Tongue (tissue), 1 donor: ENCODE measurements at regions not wholly inside any gene's neighbourhood (a gene's known extent, or its start where the extent isn't known, plus 50 kb on each side); places are given as distances from the start of the nearest gene placed in this dataset.
"Not testable (repeated sequence)": the region's sequence is repeated elsewhere in the genome, so short reads cannot be mapped to it uniquely, and the experiment has no call there.

Experiments used
- DNase-seq: peaks from one replicate; pipeline ENCODE4 v3.0.0-alpha.2; 2015

DNA sequence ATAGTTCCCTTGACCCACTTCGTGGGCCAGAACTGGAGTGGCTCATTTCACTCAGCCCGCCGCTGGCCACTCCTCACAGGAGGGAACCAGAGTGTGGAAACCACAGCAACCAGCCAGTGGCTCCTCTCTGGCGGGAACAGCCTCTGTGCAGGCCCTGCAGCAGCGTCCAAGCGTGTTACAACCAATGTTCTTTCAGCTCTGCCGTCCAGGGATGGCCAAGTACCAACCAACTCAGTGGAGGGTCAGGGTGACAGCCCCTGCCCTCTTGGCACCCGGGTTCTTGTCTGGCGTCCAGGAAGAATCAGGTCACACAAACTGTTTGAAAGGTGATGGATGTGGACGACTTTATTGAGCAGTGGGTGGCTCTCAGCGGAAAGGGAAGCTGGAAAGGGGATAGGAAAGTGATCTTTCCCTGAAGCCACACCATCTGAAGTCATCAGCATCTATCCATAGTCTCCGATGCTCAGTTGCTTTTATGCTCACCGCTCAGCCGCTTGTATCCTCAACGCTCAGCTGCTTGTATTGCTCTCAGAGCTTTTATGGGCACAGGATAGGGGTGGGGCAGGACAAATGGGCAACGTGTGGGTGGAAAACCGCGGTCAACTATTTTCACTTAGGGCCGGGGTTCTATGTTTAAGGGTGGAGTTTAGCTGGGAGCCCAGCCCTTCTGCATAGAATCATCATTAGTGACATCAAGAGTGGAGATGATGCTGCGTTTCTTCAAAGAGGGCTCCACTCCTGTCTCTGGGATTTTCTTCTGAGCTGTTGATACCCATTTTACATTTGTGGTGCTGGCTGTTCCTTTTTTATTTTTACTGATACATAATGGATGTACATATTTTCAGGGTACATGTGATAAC, 250.2 kb downstream of the RRAGC start:
- DNase-seq: no peak

DNA sequence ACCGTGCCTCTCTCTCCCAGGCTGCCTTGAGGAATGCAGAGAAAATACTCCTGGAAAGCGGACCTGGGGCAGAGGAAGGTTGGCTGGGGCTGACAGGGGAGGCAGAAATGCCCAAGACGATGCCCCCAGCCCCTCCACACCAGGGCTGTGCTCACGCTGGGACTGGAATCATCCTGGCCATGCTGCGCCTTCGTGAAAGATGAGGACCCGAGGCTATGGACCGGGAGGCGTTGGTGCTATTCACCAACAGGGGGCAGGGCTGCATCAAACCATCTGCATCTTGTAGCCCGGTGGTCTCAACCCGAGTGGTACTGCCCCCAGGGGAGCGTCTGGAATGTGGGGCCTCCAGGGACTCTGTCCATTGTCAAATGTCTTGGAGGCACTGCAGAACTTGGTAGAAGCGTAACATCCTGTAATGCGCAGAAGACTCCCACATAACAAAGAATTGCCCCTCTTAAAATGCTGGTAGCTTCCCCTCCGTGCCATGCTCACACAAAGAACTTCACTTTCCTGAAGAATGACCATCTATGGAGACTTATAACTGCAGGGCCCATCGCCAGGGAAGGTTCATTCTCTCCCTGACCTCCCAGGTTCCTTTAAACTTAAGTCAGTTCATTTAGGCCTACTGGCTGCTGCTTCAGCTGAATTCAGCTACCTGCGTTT, 251.2 kb downstream of the RRAGC start:
- peak; percentile 63 for DNase-seq

DNA sequence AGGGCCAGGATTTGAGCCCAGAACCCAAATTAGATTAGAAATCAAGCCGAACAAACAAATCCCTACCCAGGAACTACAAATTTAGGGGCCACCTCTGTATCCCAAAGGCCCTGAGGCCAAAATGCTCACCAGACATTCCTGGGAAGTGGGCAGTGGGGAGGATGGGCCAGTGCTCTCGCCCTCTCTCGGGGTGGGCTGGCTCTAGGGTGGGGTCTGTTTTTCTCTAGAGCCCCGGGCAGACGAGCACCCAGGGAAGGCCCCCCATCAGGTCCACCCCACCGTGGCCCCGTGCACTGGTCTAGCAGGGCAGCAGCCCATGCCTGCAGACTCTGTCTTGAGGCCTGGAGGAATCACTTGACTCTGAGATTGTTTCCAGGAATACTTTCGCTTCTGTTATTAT, 252.0 kb downstream of the RRAGC start:
- DNase-seq: no peak

DNA sequence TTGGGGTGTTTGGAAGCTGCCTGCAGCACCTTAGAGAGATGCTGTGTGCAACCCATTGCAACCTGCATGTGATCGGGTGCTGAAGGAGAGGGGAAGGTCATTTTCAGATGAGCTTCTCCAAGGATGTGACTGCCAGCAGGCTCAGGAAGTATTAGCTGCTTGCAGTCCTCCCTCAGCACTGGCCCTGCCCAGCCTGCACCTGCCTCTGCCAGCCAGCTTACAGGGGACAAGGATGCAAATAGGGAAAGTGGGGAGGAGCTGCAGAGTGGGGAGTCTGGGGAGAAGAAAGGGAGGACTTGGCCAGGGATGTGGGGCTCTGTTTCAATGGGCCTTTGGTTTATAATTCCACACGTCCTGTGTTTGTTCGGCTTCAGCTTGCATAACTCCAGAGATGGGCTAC, 254.5 kb downstream of the RRAGC start:
- no peak for DNase-seq

DNA sequence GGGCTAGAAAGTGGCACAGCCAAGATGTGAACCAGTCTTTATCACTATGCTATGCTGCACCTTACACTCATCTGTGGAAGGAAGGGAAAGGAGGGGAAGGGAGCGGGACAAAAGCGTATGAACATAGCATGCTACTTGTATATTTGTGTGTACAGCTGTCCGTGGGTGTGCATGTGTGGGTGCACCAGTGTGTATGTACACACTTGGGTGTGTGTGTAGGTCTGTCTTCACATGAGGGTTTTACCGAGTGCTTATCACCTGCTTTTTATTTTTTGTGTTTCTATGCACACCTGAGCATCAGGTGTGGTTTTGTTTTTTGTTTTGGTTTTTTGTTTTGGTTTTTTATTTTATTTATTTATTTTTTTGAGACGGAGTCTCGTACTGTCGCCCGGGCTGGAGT, 255.7 kb downstream of the RRAGC start:
- DNase-seq: no peak

DNA sequence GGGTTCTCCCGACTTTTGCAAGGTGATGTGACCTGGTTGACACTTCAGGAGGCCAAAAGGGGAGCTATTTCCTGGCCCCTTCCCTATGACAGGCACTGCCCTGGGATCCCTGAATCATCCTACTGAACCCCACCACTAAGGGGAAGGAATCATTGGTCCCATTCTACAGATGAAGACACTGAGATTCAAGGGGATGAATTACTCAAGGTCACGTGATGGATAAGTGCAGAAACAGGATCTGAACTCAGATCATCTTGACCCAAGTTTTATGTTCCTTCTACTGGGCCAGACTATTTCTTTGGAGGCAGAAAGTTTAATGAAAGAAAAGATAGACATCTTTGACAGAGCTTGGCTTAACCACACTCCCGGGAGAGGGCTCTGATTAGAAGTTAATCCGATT, 258.7 kb downstream of the RRAGC start:
- no peak for DNase-seq

DNA sequence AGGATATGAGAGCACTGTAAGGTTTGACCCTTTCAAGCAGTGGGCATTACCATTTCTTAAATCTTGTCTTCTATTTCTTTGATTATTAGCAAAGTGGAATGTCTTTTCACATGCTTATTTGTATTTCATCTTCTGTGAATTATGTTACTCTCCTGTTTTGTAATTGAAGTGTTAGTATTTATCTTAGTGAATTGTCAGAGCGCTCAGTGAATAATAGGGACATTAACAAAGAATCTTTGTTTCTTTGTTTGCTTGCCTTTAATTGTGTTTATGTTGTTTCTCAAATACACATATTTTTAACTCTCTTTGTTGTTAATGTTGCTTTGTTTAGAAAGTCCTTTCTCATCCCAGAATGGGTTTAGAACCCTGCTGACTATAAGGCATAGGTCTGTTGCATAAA, 259.3 kb downstream of the RRAGC start:
- no peak for DNase-seq

DNA sequence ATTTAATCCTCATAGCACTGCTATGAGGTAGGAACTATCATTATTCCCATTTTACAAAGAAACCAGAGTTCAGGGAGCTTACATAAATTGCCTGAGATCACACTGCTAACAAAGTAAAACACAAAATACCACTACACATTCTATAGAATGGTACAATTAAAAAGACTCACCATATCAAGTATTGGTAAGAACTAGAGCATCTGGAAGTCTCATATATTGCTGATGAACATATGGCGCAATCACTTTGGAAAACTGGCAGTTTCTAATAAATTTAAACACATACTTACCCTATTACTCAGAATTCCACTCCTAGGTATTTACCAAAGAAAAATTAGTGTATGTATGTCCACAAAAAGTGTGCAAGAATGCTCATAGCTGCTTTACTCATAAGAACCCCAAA, 261.5 kb downstream of the RRAGC start:
- DNase-seq: no peak

DNA sequence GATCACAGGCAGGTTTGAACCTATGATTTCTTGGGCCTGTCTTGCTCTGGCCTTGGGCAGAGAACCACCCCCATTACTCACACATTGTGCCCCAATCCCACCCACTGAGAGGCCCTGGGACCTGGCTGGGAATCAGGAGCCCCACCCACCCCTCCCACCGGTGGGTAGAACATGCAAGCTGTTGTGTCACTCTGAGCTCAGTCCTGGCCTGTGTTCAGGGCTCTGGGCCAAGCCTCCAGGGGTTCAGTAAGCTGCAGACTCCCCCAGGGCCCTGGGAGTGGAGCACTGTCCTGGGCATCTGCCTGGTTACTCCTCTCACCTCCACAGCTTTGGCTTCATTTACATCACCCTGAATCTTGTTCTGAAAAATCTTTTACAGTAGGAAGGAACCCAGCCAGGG, 270.5 kb downstream of the RRAGC start:
- DNase-seq: peak; percentile 74

DNA sequence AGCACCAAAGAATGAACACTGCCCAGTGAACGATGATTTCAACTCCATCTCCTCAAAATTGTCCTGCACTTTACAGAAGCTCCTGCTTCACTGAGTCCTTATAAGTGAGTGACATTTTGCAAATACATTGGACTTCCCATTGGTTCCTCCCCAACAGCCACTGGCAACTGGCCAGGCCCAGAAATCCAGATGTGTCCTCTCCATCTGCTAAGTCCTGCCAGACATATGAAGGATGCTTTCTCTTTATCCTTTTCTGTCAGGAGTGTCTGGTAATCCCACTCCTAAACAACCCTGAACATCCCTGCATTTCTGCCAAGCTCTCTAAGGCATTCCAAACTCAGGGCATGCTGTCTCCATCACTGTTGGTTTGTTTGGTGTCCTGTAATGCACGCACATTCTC, 271.8 kb downstream of the RRAGC start:
- peak; percentile 72 for DNase-seq

DNA sequence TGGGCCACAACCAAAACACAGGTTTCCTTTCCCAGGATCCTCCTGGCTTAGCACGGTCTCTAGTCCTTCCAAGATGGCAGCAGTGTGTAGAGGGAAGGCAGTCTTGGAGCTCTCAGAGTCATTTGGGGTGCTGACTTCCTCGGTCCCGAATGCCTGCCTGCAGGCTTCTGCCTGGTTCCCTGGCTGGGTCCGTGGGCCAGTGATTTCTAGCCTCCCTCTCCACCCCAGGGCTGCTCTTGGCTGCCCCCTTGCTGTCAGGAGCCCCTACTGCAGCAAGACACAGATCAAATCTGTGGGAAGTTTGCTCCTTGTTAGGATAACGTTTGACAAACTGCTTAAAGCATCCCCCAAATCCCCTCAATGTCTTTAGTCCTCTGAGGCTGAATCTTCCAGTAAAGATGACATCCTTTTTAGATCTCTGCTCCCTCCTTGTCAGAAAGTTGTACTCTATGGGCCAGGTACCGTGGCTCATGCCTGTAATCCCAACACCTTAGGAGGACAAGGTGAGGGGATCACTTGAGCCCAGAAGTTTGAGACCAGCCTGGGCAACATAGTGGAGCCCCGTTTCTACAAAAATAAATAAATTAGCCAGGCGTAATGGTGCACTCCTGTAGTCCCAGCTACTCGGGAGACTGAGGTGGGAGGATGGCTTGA, 272.5 kb downstream of the RRAGC start:
- DNase-seq: peak; percentile 32

DNA sequence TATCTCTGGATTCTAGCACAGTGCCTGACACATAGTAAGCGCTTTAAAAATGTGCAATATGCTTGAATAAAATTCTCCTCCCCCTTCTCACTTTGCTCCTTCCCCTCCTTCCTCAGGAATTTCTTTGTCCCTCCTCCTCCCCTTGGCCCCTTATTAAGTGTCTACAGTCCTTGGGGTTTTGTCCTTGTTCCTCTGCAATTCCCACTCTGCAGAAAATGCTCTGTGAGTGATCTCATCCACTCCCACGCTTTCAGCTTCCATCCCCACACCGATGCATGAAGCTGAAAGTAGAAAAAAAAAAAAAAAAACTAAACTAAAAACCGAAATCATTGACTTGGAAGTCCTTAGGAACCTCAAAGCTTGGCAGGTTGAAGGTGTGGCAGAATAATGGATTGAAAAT, 273.6 kb downstream of the RRAGC start:
- no peak for DNase-seq

DNA sequence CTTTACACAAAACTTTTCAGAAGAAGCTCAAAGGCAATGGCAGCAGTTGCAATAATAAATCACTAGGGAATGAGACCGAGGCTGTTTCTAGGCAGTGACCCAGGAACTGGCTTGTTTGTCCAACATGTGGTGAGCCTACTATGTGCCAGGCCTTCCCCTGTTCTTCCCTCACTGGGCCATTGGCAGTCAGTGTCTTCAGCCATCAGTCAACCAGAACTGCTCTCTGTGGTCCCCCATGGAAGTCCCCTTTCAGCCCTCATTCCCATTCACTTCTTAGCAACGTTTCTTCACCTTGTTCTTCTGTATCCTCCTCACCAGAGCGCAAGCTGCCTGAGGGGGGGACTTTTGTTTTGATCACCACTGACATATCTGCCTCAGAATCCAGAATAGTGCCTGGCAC, 274.1 kb downstream of the RRAGC start:
- no peak for DNase-seq

DNA sequence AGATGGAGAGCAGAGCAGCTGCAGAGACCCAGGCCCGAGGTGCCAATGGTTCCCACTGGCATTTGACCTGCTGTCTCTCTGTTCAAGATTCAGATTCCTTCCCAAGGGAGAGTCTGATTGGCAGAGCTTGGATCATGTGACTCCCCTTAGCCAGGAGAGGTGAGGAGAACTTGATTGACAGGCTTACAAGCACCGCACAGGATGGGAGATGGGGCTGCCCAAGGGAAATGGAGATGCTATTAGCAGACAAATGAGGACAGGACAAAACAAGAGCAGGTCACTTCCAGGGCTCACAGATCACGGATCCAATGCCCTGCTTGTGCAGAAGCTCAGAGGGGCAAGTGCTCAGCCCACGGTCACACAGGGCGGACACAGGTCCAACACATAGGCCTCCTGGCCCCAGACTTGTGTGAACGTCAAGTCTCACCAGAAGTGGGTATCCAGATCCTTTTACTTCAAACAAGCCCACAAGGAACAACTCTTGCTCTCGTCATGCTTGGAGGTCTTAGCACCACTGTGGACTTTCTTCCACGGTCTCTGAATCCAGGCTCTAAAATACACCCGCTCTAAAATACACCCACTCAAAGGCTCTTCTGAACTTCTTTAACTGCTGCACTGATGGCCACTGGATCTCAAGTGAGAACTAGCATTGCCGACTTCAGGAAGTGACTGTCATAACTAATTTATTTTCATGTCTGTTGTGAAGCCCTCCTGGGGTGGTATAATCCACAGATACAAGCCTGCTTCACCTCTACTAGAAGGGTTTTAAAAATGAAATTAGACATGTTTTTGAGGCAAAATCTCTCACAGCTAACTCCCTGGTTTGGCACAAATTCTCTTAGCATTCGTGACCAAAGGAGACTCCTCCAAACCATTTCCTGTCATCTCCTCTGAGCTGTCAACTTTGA, 274.9 kb downstream of the RRAGC start:
- DNase-seq: no peak

DNA sequence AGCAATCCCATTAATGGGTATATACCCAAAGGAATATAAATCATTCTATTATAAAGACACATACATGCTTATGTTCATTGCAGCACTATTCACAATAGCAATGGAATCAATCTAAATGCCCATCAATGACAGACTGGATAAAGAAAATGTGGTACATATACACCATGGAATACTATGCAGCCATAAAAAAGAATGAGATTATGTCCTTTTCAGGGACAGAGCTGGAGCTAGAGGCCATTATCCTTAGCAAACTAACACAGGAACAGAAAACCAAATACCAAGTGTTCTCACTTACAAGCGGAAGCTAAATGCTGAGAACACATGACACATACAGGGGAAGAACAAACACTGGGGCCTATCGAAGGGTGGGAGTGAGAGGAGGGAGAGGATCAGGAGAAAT, 276.3 kb downstream of the RRAGC start:
- not testable (repeated sequence) for DNase-seq

DNA sequence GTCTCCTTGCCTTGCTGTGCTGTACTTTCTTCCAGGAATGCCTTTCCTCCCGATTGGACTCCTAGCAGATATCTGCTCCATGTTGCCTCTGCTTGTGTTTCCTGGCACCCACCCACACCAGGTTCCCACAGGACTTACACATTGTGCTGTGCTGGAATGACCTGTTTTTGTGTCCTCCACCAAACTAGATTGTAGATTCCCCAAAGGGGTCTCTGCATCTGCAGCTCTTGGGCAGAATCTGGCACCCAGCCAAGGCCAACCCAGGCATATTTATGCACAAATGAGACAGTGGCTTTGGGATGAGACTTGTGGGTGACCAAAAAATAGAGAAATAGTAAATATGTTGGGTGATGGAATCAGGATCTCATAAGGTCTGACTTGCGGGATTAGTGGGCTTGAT, 278.2 kb downstream of the RRAGC start:
- no peak for DNase-seq

DNA sequence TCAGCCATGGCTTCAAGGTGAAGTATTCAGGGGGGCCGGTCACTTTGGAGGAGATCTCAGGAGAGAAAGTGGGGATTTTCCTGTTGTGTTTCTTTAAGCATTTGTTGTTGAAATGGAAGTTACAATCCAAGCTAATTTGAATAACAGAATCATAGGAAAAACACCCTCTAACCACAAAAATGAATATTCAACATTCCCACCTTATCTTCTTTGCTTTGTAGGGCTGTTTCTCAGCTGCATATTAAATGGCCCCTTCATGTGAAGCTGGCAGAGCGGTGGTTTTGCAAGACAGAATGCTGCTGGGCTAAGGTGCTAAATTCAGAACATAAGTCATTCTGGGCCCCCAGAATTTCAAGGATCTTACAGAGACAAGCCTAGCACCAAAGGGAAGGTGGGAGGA, 279.0 kb downstream of the RRAGC start:
- DNase-seq: no peak

DNA sequence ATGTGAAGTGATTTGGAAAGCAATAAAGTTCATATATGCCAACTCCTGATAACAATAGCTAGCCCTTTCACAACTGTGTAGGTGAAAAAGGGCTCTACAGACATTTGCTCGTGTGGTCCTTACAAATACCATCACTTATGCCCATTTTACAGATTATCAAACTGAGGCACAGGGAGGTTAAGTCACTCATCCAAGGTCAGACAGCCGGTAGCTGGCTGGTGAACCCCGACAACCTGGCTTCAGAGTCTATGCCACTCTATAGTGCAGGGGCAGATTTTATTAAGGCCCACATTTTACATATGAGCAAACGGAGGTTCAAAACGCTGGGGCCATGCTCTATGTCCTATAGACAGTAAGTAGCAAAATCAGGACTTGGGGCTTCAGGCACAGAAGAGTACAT, 280.5 kb downstream of the RRAGC start:
- DNase-seq: no peak

DNA sequence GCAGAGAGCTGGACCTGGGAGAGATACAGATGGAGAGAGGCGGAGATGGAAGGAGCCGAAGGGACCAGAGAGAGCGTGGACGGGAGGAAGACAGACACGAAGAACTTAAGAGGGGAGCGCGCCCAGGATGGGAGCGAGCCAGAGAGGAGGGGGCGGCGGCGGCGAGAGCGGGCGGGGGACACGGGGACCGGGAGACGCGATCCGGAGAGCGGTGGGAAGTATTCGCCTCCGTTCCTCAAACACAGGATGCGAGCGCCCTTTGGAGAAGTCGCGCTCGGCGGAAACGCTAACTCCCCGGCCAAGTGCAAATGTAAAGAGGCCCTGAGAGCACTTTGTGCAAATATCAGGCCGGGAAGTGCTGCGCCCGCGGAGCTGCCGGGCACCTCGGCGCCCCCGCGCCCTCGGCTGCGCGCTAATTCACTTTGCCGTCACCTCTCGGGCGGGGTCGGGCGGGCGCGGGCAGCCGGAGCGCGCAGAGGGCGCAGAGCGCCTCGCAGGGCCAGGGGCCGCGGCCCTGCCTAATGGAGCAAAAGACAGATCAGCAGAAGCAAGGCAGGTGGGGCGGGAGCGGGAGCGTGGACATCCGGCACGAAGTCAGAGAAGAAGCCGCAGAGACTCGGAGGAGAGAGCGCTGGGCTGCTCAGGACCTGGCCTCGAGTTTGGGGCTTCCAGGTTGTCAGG, 281.2 kb downstream of the RRAGC start:
- DNase-seq: peak; percentile 37

DNA sequence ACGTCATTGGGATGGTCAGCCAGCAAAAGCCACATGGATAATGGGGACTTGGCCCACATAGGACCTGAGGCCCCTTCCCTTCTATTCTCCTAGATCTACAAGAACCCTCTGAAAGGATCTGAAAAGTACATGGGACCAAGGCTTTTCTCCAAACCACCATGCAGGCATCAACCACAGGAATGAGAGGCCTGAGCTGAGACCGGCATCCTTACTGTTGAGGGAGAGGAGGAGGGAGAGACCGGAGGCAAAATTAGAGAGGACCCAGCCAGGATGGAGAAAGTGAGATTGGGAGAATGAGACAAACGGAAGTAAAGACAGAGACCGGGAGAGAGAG, 281.7 kb downstream of the RRAGC start:
- no peak for DNase-seq

DNA sequence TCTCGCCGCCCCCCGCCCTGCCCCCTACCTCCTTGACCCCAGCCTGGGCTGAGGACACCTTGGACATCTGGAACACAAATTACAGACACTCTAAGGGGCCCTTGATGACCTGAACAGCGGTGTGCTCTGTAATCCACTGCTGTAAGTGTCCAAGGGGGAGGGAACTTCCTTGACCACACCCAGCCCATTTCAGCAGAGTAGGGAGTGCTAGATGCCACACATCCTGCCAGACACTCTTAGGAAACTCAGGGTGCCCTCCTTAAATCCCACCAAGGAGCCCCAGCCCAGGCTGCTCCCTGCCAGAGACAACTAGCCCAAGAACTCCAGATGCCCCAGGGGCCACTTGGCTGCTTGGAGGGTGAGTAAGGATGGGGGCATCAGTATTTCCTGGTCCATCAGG, 282.2 kb downstream of the RRAGC start:
- DNase-seq: no peak

DNA sequence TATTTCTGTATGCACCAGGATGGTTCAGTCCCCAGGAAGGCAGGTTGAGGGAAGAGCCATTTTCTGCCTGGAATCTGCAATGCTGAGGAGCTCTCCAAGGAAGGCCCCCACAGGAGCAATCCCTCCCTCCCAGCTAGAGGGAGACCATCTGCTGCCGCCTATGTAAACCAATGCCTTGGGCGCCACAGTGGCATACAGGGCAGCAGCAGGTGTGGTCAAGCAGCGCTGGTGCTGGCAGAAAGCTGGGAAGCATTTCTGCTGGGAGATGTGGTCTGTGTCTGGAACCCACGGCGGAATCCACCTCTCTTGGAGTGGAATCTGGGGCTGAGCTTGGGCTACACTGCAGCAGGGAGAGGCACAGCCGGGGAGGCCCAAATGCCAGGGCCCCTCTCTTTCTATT, 283.3 kb downstream of the RRAGC start:
- peak; percentile 83 for DNase-seq
